ENCODE measurements at regions not wholly inside any gene's neighbourhood (a gene's known extent, or its start where the extent isn't known, plus 50 kb on each side); places are given as distances from the start of the nearest gene placed in this dataset.
A peak's percentile ranks its signal among the peaks of the same experiment; 100 is the strongest.

GRCh38 chr6:71430018-71430417 lies 141.4 kb downstream of the OGFRL1 start:
- DNase-seq (ENCODE audit: low spot score) = no peak

GRCh38 chr6:71433441-71433840 lies 144.8 kb downstream of the OGFRL1 start:
- DNase-seq (ENCODE audit: low spot score) = no peak

GRCh38 chr6:71444222-71444621 lies 155.6 kb downstream of the OGFRL1 start:
- peak; percentile 35 for DNase-seq (ENCODE audit: low spot score)

GRCh38 chr6:71446057-71446456 lies 157.4 kb downstream of the OGFRL1 start:
- no peak for DNase-seq (ENCODE audit: low spot score)

- DNase-seq (ENCODE audit: low spot score) = no peak
These were observed 157.9 kb downstream of the OGFRL1 start for GRCh38 chr6:71446470-71446869.

- no peak for DNase-seq (ENCODE audit: low spot score)
These were observed 164.2 kb downstream of the OGFRL1 start for GRCh38 chr6:71452697-71453370.

- no peak for DNase-seq (ENCODE audit: low spot score)
These were observed 164.7 kb downstream of the OGFRL1 start for GRCh38 chr6:71453371-71453706.

- DNase-seq (ENCODE audit: low spot score) = no peak
These were observed 165.4 kb downstream of the OGFRL1 start for GRCh38 chr6:71454056-71454455.

GRCh38 chr6:71457929-71458328 lies 169.3 kb downstream of the OGFRL1 start:
- no peak for DNase-seq (ENCODE audit: low spot score)

- no peak for DNase-seq (ENCODE audit: low spot score)
These were observed 170.6 kb downstream of the OGFRL1 start for GRCh38 chr6:71459162-71459561.

- DNase-seq (ENCODE audit: low spot score) = no peak
These were observed 172.3 kb downstream of the OGFRL1 start for GRCh38 chr6:71460933-71461332.

- DNase-seq (ENCODE audit: low spot score) = no peak
These were observed 174.4 kb downstream of the OGFRL1 start for GRCh38 chr6:71463061-71463460.

GRCh38 chr6:71465096-71465495 lies 176.5 kb downstream of the OGFRL1 start:
- DNase-seq (ENCODE audit: low spot score) = no peak

- no peak for DNase-seq (ENCODE audit: low spot score)
These were observed 177.8 kb downstream of the OGFRL1 start for GRCh38 chr6:71466362-71466761.

- no peak for DNase-seq (ENCODE audit: low spot score)
These were observed 179.4 kb downstream of the OGFRL1 start for GRCh38 chr6:71468038-71468437.

- peak; percentile 5 for DNase-seq (ENCODE audit: low spot score)
These were observed 180.5 kb downstream of the OGFRL1 start for GRCh38 chr6:71468841-71469700.

- DNase-seq (ENCODE audit: low spot score) = no peak
These were observed 183.1 kb downstream of the OGFRL1 start for GRCh38 chr6:71471718-71472117.

- no peak for DNase-seq (ENCODE audit: low spot score)
These were observed 185.3 kb downstream of the OGFRL1 start for GRCh38 chr6:71473926-71474325.

GRCh38 chr6:71474942-71475341 lies 186.3 kb downstream of the OGFRL1 start:
- no peak for DNase-seq (ENCODE audit: low spot score)

GRCh38 chr6:71476371-71476770 lies 187.8 kb downstream of the OGFRL1 start:
- DNase-seq (ENCODE audit: low spot score) = no peak

GRCh38 chr6:71476872-71477271 lies 188.3 kb downstream of the OGFRL1 start:
- no peak for DNase-seq (ENCODE audit: low spot score)

- peak; percentile 20 for DNase-seq (ENCODE audit: low spot score)
These were observed 190.4 kb downstream of the OGFRL1 start for GRCh38 chr6:71478834-71479541.

- DNase-seq (ENCODE audit: low spot score) = no peak
These were observed 192.0 kb downstream of the OGFRL1 start for GRCh38 chr6:71480577-71480976.
